ENCODE measurements at regions not wholly inside any gene's neighbourhood (a gene's known extent, or its start where the extent isn't known, plus 50 kb on each side); places are given as distances from the start of the nearest gene placed in this dataset.

DNA sequence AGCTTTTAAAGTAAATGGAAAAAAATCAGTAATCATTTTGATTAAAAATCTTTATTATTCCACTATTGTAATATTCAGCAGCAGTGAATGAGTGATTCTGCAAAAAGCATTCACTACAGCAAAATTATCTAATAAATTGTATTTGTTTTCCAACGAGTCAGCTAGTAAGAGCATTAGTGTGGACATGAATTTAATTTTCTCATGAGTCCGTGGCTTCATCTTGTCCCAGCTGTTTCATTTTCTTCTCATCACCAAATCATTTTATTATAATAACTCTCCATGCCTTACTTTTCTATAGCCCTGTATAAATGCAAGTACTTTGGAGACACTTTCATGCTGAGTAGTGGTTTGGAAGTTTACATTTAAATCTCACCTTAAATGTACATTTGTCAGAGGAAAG is 66.2 kb downstream of the FANCF start:
- TF ChIP-seq CTCF (IDR thresholded peaks at IDR 0.05 in 2 of 3, conservative IDR thresholded peaks at IDR 0.05 in 1 of 3; ENCODE audit: control insufficient read depth in 2 of 3, extremely low read depth in 1 of 3, insufficient read depth in 1 of 3, low read depth in 3 of 3, low read length in 3 of 3) (no peak), FOXM1 (IDR thresholded peaks at IDR 0.05; ENCODE audit: low read depth, low read length) (no peak), TAF1 (IDR thresholded peaks at IDR 0.05; ENCODE audit: borderline replicate concordance, low read depth, low read length) (no peak), PML (IDR thresholded peaks at IDR 0.05; ENCODE audit: low read length) (no peak), IKZF1 (conservative IDR thresholded peaks at IDR 0.05) (no peak), ZBTB40 (IDR thresholded peaks at IDR 0.05; ENCODE audit: borderline replicate concordance) (no peak), JUND (IDR thresholded peaks at IDR 0.05; ENCODE audit: low read depth, low read length) (no peak), BCL3 (IDR thresholded peaks at IDR 0.05; ENCODE audit: borderline replicate concordance, insufficient read depth, low read depth, low read length, poor library complexity, severe bottlenecking) (no peak), POLR2A (IDR thresholded peaks at IDR 0.05; ENCODE audit: low read depth, low read length) (no peak), HDAC2 (IDR thresholded peaks at IDR 0.05) (no peak), RBBP5 (conservative IDR thresholded peaks at IDR 0.05) (no peak)
- TF ChIP-seq, protein P1, sequence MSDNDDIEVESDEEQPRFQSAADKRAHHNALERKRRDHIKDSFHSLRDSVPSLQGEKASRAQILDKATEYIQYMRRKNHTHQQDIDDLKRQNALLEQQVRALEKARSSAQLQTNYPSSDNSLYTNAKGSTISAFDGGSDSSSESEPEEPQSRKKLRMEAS (IDR thresholded peaks at IDR 0.05; ENCODE audit: low read depth, low read length): no peak
- TF ChIP-seq, protein P2, sequence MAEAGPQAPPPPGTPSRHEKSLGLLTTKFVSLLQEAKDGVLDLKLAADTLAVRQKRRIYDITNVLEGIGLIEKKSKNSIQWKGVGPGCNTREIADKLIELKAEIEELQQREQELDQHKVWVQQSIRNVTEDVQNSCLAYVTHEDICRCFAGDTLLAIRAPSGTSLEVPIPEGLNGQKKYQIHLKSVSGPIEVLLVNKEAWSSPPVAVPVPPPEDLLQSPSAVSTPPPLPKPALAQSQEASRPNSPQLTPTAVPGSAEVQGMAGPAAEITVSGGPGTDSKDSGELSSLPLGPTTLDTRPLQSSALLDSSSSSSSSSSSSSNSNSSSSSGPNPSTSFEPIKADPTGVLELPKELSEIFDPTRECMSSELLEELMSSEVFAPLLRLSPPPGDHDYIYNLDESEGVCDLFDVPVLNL (IDR thresholded peaks at IDR 0.05; ENCODE audit: low read depth, low read length): no peak
